ENCODE measurements at regions not wholly inside any gene's neighbourhood (a gene's known extent, or its start where the extent isn't known, plus 50 kb on each side); places are given as distances from the start of the nearest gene placed in this dataset.

DNA sequence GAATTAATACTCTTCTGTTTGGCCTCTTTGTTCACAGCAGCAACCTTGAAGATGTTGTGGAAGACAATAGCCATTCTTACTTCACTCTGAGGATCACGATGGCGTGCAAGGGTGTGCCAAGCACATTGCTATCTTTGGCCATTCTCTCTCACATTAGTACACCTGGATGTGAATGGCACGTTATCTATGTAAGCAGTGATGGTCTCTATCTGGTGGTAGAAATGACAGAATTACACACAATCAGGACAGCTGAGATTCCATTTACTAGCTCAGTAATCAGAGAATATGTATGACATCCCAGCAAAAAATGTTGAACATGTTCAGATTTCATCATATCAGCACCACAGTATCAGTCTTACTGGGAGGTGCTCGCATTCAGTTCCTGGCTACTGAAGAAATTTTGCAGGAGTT lies 116.2 kb downstream of the LCA5 start:
- Histone ChIP-seq H4K91ac (ENCODE audit: low read depth, low read length) (no peak overlapping the region), H3K23ac (ENCODE audit: low read length) (no peak overlapping the region), H4K12ac (ENCODE audit: low read depth, low read length) (no peak overlapping the region), H2BK5ac (ENCODE audit: low read depth, low read length, poor library complexity) (no peak overlapping the region), H4K8ac (ENCODE audit: low read depth, low read length) (no peak overlapping the region), H2BK12ac (ENCODE audit: low read length) (no peak overlapping the region), H3K4me1 (ENCODE audit: control insufficient read depth in 1 of 2, insufficient read depth in 2 of 2, low read length in 2 of 2) (no peaks in the 10 kb centered on the region), H3K79me1 (ENCODE audit: low read length) (no peaks in the 10 kb centered on the region), H2BK120ac (ENCODE audit: insufficient read depth, low read length, poor library complexity) (no peak overlapping the region), H2AK5ac (ENCODE audit: low read length) (no peak overlapping the region), H3K4me3 (ENCODE audit: low read depth, low read length) (no peak overlapping the region), H3K27ac (ENCODE audit: low read depth, low read length) (no peak overlapping the region), H3K9ac (ENCODE audit: low read length) (no peak overlapping the region), H3K18ac (ENCODE audit: low read length) (no peak overlapping the region), H3K9me3 (ENCODE audit: insufficient read depth, low read depth, low read length) (no peaks in the 10 kb centered on the region), H3K79me2 (ENCODE audit: control insufficient read depth, insufficient read depth, low read length, poor library complexity) (no peaks in the 10 kb centered on the region), H3K14ac (ENCODE audit: low read length) (no peak overlapping the region), H3K27me3 (ENCODE audit: insufficient read depth, low read length) (no peaks in the 10 kb centered on the region), H3K36me3 (ENCODE audit: control insufficient read depth in 1 of 2, insufficient read depth in 2 of 2, low read length in 2 of 2) (no peaks in the 10 kb centered on the region), H3K4ac (ENCODE audit: low read depth, low read length) (no peak overlapping the region), H2AFZ (ENCODE audit: insufficient read depth, low read length, poor library complexity) (no peak overlapping the region), H3K4me2 (ENCODE audit: low read length) (no peak overlapping the region)
- WGBS (ENCODE audit: extremely low coverage, insufficient coverage, insufficient read length), result no CpG with 5 or more reads among the region's 4 CpGs
- DNase-seq, result peak; percentile 67 to 94

DNA sequence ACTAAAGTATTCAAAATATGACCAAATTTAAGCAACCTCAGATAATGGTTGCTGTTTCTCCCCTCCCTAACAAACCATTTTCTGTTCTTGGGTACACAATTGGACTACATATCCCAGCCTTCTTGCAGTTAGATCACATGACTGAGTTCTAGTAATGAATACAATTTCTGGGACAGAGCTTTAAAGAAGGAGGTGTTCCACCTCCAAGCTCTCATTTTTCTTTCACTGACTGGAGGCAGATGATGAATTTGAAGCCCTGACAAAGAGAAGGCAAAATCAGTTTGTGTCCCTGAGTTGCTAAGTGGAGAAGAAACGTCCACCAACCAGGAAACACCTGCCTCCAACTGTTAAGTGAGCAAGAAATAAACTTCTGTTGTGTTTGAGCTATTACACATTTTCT lies 117.2 kb downstream of the LCA5 start:
- Histone ChIP-seq H2BK5ac (ENCODE audit: low read depth, low read length, poor library complexity) (no peak overlapping the region), H3K79me2 (ENCODE audit: control insufficient read depth, insufficient read depth, low read length, poor library complexity) (no peaks in the 10 kb centered on the region), H3K4me3 (ENCODE audit: low read depth, low read length) (no peak overlapping the region), H4K91ac (ENCODE audit: low read depth, low read length) (no peak overlapping the region), H3K27me3 (ENCODE audit: insufficient read depth, low read length) (no peaks in the 10 kb centered on the region), H3K9me3 (ENCODE audit: insufficient read depth, low read depth, low read length) (no peaks in the 10 kb centered on the region), H3K4me2 (ENCODE audit: low read length) (no peak overlapping the region), H2AK5ac (ENCODE audit: low read length) (no peak overlapping the region), H3K79me1 (ENCODE audit: low read length) (no peaks in the 10 kb centered on the region), H3K4ac (ENCODE audit: low read depth, low read length) (no peak overlapping the region), H3K18ac (ENCODE audit: low read length) (no peak overlapping the region), H3K27ac (ENCODE audit: low read depth, low read length) (no peak overlapping the region), H4K12ac (ENCODE audit: low read depth, low read length) (no peak overlapping the region), H2AFZ (ENCODE audit: insufficient read depth, low read length, poor library complexity) (no peak overlapping the region), H3K9ac (ENCODE audit: low read length) (no peak overlapping the region), H3K4me1 (ENCODE audit: control insufficient read depth in 1 of 2, insufficient read depth in 2 of 2, low read length in 2 of 2) (peaks cover 0 to under 1% of the 10 kb centered on the region in 2 experiments), H3K14ac (ENCODE audit: low read length) (no peak overlapping the region), H4K8ac (ENCODE audit: low read depth, low read length) (no peak overlapping the region), H2BK12ac (ENCODE audit: low read length) (no peak overlapping the region), H2BK120ac (ENCODE audit: insufficient read depth, low read length, poor library complexity) (no peak overlapping the region), H3K36me3 (ENCODE audit: control insufficient read depth in 1 of 2, insufficient read depth in 2 of 2, low read length in 2 of 2) (no peaks in the 10 kb centered on the region), H3K23ac (ENCODE audit: low read length) (no peak overlapping the region)
- no CpG with 5 or more reads among the region's 1 CpG for WGBS (ENCODE audit: extremely low coverage, insufficient coverage, insufficient read length)
- peak in 1 of 2 donors; percentile 40 for DNase-seq

DNA sequence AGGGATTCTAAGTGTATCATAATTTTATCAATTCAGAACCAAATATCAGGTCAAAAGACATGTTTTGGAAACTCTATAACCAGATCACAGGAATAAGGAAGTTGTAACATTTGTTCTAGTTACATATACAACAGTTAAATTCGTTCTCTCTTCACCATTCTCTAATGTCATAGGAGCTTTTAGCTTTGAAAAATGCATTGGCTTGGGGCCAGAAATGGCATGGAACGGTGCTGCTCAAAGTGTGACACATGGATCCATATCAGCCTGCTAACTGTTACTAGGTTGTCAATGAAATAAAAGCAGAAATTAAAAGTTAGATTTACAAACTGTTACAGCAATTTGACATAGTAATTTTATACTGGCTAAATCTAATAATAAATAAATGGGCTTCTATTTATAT lies 120.3 kb downstream of the LCA5 start:
- DNase-seq, result peak in 1 of 2 donors; percentile 26
- H3K4me1 ChIP-seq (ENCODE audit: control insufficient read depth in 1 of 2, insufficient read depth in 2 of 2, low read length in 2 of 2), result peaks cover 0 to 3% of the 10 kb centered on the region in 2 experiments
- H3K9me3 ChIP-seq (ENCODE audit: insufficient read depth, low read depth, low read length), result no peaks in the 10 kb centered on the region
- no peak overlapping the region for H2BK5ac ChIP-seq (ENCODE audit: low read depth, low read length, poor library complexity)
- no peak overlapping the region for H2AK5ac ChIP-seq (ENCODE audit: low read length)
- no peak overlapping the region for H3K9ac ChIP-seq (ENCODE audit: low read length)
- WGBS (ENCODE audit: extremely low coverage, insufficient coverage, insufficient read length), result no CpG with 5 or more reads among the region's 2 CpGs
- H4K91ac ChIP-seq (ENCODE audit: low read depth, low read length), result no peak overlapping the region
- H3K23ac ChIP-seq (ENCODE audit: low read length), result no peak overlapping the region
- H4K12ac ChIP-seq (ENCODE audit: low read depth, low read length), result no peak overlapping the region
- no peak overlapping the region for H2AFZ ChIP-seq (ENCODE audit: insufficient read depth, low read length, poor library complexity)
- H2BK120ac ChIP-seq (ENCODE audit: insufficient read depth, low read length, poor library complexity), result no peak overlapping the region
- no peak overlapping the region for H3K27ac ChIP-seq (ENCODE audit: low read depth, low read length)
- no peak overlapping the region for H3K4ac ChIP-seq (ENCODE audit: low read depth, low read length)
- H3K79me2 ChIP-seq (ENCODE audit: control insufficient read depth, insufficient read depth, low read length, poor library complexity), result no peaks in the 10 kb centered on the region
- no peak overlapping the region for H3K14ac ChIP-seq (ENCODE audit: low read length)
- no peaks in the 10 kb centered on the region for H3K79me1 ChIP-seq (ENCODE audit: low read length)
- no peak overlapping the region for H3K4me3 ChIP-seq (ENCODE audit: low read depth, low read length)
- H3K4me2 ChIP-seq (ENCODE audit: low read length), result no peak overlapping the region
- H2BK12ac ChIP-seq (ENCODE audit: low read length), result no peak overlapping the region
- H3K36me3 ChIP-seq (ENCODE audit: control insufficient read depth in 1 of 2, insufficient read depth in 2 of 2, low read length in 2 of 2), result no peaks in the 10 kb centered on the region
- no peak overlapping the region for H3K18ac ChIP-seq (ENCODE audit: low read length)
- H4K8ac ChIP-seq (ENCODE audit: low read depth, low read length), result no peak overlapping the region
- no peaks in the 10 kb centered on the region for H3K27me3 ChIP-seq (ENCODE audit: insufficient read depth, low read length)

DNA sequence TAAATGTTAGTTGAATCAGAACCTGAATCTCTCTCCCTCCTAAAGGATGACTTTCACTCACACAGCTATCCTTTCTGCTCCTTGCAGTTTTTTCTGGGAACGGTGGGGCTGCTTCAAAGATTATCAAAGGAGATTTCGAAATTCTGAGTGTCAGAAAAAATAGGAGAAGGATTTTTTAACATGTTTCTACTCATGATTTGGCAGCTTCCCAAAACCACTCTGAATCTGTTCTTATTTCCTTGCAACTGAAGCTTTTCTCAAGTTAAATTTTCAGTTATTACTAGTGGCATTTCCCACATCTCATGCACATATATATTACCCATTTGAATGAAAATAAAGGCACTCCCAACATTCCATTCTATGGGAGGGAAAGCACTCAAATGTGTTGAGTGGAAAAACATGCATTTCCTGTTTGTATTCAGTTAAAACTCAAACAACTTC lies 123.6 kb downstream of the LCA5 start:
- peaks cover 0 to 3% of the 10 kb centered on the region in 2 experiments for H3K4me1 ChIP-seq (ENCODE audit: control insufficient read depth in 1 of 2, insufficient read depth in 2 of 2, low read length in 2 of 2)
- no peak overlapping the region for H3K18ac ChIP-seq (ENCODE audit: low read length)
- H4K91ac ChIP-seq (ENCODE audit: low read depth, low read length), result no peak overlapping the region
- no peak overlapping the region for H2BK12ac ChIP-seq (ENCODE audit: low read length)
- no peak overlapping the region for H4K8ac ChIP-seq (ENCODE audit: low read depth, low read length)
- no peak overlapping the region for H4K12ac ChIP-seq (ENCODE audit: low read depth, low read length)
- no peaks in the 10 kb centered on the region for H3K79me1 ChIP-seq (ENCODE audit: low read length)
- no peak overlapping the region for H2AK5ac ChIP-seq (ENCODE audit: low read length)
- H3K27me3 ChIP-seq (ENCODE audit: insufficient read depth, low read length), result no peaks in the 10 kb centered on the region
- H3K79me2 ChIP-seq (ENCODE audit: control insufficient read depth, insufficient read depth, low read length, poor library complexity), result no peaks in the 10 kb centered on the region
- no peak overlapping the region for H3K4me2 ChIP-seq (ENCODE audit: low read length)
- no peak overlapping the region for H3K4ac ChIP-seq (ENCODE audit: low read depth, low read length)
- H3K36me3 ChIP-seq (ENCODE audit: control insufficient read depth in 1 of 2, insufficient read depth in 2 of 2, low read length in 2 of 2), result no peaks in the 10 kb centered on the region
- peak; percentile 15 to 88 for DNase-seq
- H3K27ac ChIP-seq (ENCODE audit: low read depth, low read length), result no peak overlapping the region
- no peak overlapping the region for H2BK5ac ChIP-seq (ENCODE audit: low read depth, low read length, poor library complexity)
- no peak overlapping the region for H2BK120ac ChIP-seq (ENCODE audit: insufficient read depth, low read length, poor library complexity)
- no peaks in the 10 kb centered on the region for H3K9me3 ChIP-seq (ENCODE audit: insufficient read depth, low read depth, low read length)
- H3K9ac ChIP-seq (ENCODE audit: low read length), result no peak overlapping the region
- H2AFZ ChIP-seq (ENCODE audit: insufficient read depth, low read length, poor library complexity), result no peak overlapping the region
- no peak overlapping the region for H3K23ac ChIP-seq (ENCODE audit: low read length)
- H3K4me3 ChIP-seq (ENCODE audit: low read depth, low read length), result no peak overlapping the region
- no peak overlapping the region for H3K14ac ChIP-seq (ENCODE audit: low read length)
- WGBS (ENCODE audit: extremely low coverage, insufficient coverage, insufficient read length), result no CpG with 5 or more reads among the region's 2 CpGs

Data from trophoblast cell (in vitro differentiated cells and primary cell).